ENCODE measurements at regions not wholly inside any gene's neighbourhood (a gene's known extent, or its start where the extent isn't known, plus 50 kb on each side); places are given as distances from the start of the nearest gene placed in this dataset.
"Not testable (repeated sequence)": the region's sequence is repeated elsewhere in the genome, so short reads cannot be mapped to it uniquely, and the experiment has no call there.

DNA sequence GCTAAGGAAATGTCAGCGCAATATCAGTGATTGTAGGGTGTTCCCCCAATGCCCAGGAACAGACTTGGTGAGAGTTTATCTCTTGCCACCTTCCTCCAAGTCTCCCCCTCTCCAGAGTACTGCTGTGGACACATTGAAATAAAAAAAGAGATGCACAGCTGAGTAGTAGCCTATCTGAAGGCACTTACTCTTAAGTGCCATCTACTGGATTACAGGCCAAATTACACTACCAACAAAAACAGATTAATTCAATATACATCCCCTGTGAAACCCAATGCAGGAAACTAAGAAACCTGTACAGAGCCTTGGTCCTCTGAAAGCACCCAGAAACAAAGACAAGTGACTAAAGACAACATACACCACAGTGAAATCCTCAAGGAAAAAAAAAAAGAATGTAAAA, 460.3 kb downstream of the ZIC3 start:
- DNase-seq: peak; percentile 17

DNA sequence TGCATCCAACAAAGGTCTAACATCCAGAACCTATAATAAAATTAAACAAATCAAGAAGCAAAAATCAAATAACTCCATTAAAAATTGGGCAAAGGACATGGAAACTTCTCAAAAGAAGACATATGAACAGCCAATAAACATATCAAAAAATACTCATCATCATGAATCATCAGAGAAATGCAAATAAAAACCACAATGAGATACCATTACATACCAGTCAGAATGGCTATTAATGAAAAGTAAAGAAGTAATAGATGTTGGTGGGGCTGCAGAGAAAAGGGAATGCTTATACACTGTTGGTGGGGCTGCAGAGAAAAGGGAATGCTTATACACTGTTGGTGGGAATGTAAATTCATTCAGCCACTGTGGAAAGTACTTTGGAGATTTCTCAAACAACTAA, 465.8 kb downstream of the ZIC3 start:
- DNase-seq: no peak

GRCh38 chrX:138034136-138034535, 468.2 kb downstream of the ZIC3 start:
- DNase-seq: no peak

- no peak for DNase-seq
Observed at GRCh38 chrX:138037548-138037947, 471.6 kb downstream of the ZIC3 start.

- DNase-seq: no peak
Observed at GRCh38 chrX:138057883-138058282, 492.0 kb downstream of the ZIC3 start.

DNA sequence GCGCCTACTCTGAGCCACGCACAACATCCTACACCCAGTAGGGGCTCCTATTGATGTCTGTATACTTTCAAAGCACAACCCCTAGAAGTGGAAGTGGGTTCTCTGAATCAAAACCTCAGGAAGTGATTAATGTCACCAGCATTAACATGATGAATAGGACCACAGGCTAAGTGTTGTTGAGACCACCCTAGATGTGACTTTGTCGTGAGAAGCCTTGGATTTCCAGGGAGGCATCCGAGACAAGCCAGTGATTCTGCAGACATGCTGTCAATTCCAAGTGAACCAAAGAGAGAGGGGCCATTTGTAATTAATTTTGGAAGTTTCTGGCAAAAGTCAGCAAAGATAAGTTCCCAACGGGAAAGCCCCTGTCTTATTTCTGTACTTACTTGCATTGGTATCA, 493.0 kb downstream of the ZIC3 start:
- no peak for DNase-seq

- no peak for DNase-seq
Observed at GRCh38 chrX:138067415-138067814, 501.5 kb downstream of the ZIC3 start.

DNA sequence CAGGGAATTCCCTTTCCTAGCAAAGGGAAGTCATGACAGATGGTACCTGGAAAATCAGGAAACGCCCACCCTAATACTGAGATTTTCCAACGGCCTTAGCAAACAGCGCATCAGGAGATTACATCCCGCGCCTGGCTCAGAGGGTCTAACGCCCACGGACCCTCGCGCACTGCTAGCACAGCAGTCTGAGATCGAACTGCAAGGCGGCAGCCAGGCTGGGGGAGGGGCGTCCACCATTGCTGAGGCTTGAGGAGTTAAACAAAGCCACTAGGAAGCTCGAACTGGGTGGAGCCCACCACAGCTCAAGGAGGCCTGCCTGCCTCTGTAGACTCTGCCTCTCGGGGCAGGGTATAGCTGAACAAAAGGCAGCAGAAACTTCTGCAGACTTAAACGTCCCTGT, 507.7 kb downstream of the ZIC3 start:
- no peak for DNase-seq

GRCh38 chrX:138082251-138082650, 516.3 kb downstream of the ZIC3 start:
- no peak for DNase-seq

DNA sequence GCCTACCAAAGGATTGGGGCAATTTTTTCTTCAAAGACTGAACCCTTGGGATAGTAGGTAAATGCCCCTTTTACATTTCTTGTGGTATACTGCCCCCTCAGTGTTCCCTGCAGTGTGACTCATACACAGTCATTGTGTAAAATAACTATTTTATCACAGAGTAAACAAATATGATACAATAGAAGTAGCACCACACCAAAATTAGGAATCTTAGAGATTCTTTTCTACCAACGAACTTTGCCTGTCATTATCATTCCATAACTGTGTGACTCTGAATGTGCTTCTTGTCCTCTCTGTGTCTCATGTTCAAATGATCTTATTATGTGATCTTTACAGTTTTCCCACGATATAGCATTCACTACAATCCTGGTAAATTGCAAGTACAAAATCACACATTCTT, 517.0 kb downstream of the ZIC3 start:
- no peak for DNase-seq

GRCh38 chrX:138110910-138111309, 545.0 kb downstream of the ZIC3 start:
- DNase-seq: not testable (repeated sequence)

- DNase-seq: no peak
Observed at GRCh38 chrX:138127314-138127713, 561.4 kb downstream of the ZIC3 start.

GRCh38 chrX:138128027-138128671, 562.2 kb downstream of the ZIC3 start:
- DNase-seq: peak; percentile 61

DNA sequence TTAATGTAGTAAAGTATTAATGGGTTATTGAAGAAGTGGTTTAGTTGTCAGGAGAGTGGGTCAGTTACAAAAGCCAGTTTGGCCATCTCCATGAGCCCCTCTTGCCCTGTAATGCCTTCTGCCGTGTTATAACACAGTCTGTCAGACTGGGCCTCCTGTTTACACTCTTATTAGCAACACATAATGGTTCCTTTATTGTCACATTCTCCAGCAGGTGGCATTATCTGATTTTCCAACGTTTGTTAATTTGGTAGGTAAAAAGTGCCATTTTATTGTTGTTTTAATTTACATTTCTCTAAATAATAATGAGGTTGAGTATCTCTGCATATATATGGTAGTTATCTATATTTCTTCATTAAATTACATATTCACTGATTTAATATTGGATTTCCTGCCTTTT, 560.8 kb downstream of the FGF13 start:
- no peak for DNase-seq

GRCh38 chrX:138157850-138158249, 553.7 kb downstream of the FGF13 start:
- DNase-seq: no peak

DNA sequence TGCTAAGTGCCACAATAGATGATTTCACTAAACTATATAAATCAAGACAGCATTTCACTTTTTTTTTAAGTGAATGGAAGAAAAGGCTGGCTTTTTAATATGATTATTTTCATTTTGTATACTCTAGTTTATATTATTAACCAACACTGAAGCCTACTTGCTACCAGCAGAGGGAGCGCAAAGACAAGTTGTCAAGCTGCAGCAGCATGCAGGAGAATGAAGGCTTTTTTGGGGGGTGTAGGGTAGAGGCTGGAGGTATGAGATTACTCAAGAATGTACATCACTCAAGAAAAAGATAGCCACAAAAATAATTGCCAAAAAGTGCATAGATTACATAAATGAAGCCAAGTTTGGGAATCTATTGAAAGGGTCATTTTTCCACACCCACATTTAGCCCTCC, 519.5 kb downstream of the FGF13 start:
- peak; percentile 21 for DNase-seq

DNA sequence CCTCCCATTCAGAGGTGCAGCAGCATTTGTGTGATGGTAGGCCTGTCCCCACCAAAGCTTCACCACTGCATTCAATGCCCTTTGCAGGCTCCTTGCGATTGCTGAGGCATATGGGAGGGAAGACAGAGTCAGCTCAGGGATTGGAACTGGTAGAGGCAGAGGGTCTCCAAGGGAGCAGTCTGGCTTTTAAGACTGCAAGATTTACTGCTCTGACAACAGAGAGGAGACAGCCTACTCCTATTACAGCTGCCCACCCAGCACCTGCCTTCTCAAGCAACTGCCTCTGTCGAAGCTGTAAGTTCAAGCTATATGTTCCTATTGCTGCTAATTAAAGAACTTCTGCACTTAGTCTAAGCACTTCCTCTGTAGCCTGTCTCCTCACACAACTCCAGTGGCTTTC, 481.8 kb downstream of the FGF13 start:
- no peak for DNase-seq

GRCh38 chrX:138240266-138240665, 471.3 kb downstream of the FGF13 start:
- no peak for DNase-seq

GRCh38 chrX:138254001-138254400, 457.5 kb downstream of the FGF13 start:
- no peak for DNase-seq

DNA sequence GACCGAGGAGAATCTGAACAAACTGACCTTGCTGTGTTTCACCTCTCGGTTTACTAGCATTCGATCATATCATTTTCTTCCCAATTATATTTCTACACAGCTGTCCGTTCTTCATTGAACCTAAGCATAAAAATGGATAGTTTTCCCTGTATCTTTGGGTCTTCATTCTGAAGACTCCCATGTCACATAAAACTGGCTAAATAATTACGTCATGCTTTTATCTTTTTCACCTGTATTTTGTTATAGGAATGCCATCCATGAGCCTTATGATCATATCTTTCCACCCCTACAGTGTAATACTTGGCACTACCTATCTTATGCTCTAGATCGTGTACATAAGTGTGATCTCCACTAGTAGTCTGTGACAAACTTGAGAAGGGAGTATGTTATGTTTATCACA, 456.1 kb downstream of the FGF13 start:
- no peak for DNase-seq

DNA sequence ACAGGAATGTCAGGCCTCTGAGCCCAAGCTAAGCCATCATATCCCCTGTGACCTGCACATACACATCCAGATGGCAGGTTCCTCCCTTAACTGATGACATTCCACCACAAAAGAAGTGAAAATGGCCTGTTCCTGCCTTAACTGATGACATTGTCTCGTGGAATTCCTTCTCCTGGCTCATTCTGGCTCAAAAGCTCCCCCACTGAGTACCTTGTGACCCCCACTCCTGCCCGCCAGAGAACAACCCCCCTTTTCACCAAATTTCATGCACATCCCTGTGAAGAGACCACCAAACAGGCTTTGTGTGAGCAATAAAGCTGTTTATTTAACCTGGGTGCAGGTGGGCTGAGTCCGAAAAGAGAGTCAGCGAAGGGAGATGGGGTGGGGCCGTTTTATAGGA, 447.4 kb downstream of the FGF13 start:
- not testable (repeated sequence) for DNase-seq

DNA sequence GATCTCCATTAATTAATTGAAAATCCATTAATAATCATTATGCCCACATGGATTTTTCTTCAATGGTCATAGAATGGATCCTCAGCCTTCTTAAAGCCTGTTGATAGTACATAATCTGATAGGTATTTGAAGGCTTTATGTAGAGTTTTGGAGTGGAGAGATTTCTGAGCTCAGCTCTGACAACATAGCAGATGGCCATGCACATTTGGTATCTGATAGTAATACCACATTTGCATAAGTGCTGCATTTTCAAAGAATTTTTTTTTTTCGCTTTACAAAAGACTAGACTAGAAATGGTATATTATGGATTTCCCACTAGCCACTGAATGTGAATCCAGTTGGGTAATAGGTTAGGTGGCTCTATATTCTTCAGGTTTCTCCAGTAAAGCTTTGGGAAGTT, 440.6 kb downstream of the FGF13 start:
- DNase-seq: no peak

GRCh38 chrX:138282598-138283150, 428.8 kb downstream of the FGF13 start:
- not testable (repeated sequence) for DNase-seq

GRCh38 chrX:138287205-138287877, 424.2 kb downstream of the FGF13 start:
- DNase-seq: peak; percentile 4

GRCh38 chrX:138294951-138295350, 416.6 kb downstream of the FGF13 start:
- no peak for DNase-seq

Data from retina (tissue), 1 donor.